ENCODE measurements at regions not wholly inside any gene's neighbourhood (a gene's known extent, or its start where the extent isn't known, plus 50 kb on each side); places are given as distances from the start of the nearest gene placed in this dataset.
"Not testable (repeated sequence)": the region's sequence is repeated elsewhere in the genome, so short reads cannot be mapped to it uniquely, and the experiment has no call there.

DNA sequence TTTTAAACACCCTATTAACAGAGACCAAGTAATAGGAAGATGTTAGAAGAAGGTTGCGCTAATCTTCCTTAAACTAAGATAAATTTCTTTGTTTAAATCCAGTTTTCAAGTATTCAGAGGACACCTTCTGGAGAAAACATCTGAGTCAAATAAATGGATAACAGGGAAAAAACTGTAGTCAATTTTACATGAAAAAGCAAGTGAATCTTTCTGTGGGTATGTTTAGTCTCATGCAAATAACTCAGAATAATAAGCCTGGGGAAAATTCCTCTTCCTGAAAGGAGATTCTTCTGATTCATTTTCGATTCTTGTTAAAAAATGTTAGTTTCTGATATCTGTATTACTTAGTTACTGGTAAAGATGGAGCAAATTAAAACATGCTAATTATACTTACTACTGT, 145.5 kb downstream of the CTH start:
- peaks cover 17% of the 10 kb centered on the region for H3K4me1 ChIP-seq (ENCODE audit: control insufficient read depth, insufficient read depth, low read length)
- H3K4me3 ChIP-seq (ENCODE audit: low read depth, low read length) = 0 out of 2 replicates have a peak overlapping the region, but pooled peaks have one; percentile 12
- H3K9ac ChIP-seq (ENCODE audit: low read depth, low read length) = no peak overlapping the region
- no peaks in the 10 kb centered on the region for H3K9me3 ChIP-seq (ENCODE audit: control insufficient read depth, insufficient read depth, low read length)
- peak overlapping the region; percentile 37 for H3K27ac ChIP-seq (ENCODE audit: low read depth, low read length)
- no peaks in the 10 kb centered on the region for H3K27me3 ChIP-seq (ENCODE audit: control insufficient read depth, insufficient read depth, low read length)
- no peaks in the 10 kb centered on the region for H3K36me3 ChIP-seq (ENCODE audit: control insufficient read depth, insufficient read depth, low read length)

- Histone ChIP-seq H3K4me3 (ENCODE audit: low read depth, low read length) (no peak overlapping the region), H3K36me3 (ENCODE audit: control insufficient read depth, insufficient read depth, low read length) (no peaks in the 10 kb centered on the region), H3K27me3 (ENCODE audit: control insufficient read depth, insufficient read depth, low read length) (no peaks in the 10 kb centered on the region), H3K4me1 (ENCODE audit: control insufficient read depth, insufficient read depth, low read length) (no peaks in the 10 kb centered on the region), H3K27ac (ENCODE audit: low read depth, low read length) (no peak overlapping the region), H3K9ac (ENCODE audit: low read depth, low read length) (no peak overlapping the region), H3K9me3 (ENCODE audit: control insufficient read depth, insufficient read depth, low read length) (no peaks in the 10 kb centered on the region)
These were observed 156.1 kb downstream of the CTH start for GRCh38 chr1:70567167-70567566.

- Histone ChIP-seq H3K4me1 (ENCODE audit: control insufficient read depth, insufficient read depth, low read length) (no peaks in the 10 kb centered on the region), H3K27me3 (ENCODE audit: control insufficient read depth, insufficient read depth, low read length) (no peaks in the 10 kb centered on the region), H3K9ac (ENCODE audit: low read depth, low read length) (no peak overlapping the region), H3K4me3 (ENCODE audit: low read depth, low read length) (no peak overlapping the region), H3K36me3 (ENCODE audit: control insufficient read depth, insufficient read depth, low read length) (no peaks in the 10 kb centered on the region), H3K9me3 (ENCODE audit: control insufficient read depth, insufficient read depth, low read length) (no peaks in the 10 kb centered on the region), H3K27ac (ENCODE audit: low read depth, low read length) (no peak overlapping the region)
These were observed 160.1 kb downstream of the CTH start for GRCh38 chr1:70571191-70571590.

DNA sequence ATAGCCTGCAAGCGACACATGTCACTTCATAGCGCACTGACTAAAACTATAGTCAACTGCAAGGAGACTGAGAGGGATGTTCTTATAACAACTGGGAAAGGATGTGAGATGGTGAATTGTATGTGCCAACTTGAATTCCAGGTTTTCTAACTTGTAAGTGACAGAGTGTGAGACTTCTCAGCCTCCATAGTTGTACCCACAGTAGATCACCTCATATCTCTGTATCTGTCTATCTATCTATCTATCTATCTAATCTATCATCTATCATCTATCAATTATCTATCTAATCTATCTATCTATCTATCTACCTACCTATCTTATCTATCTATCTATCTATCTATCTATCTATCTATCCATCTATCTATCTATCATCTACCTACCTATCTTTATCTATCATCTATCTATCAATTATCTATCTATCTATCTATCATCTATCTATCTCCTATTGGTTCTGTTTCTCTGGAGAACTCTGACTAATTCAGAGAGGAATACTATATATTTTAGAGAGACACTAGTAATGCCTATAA, 162.3 kb downstream of the CTH start:
- no peaks in the 10 kb centered on the region for H3K4me1 ChIP-seq (ENCODE audit: control insufficient read depth, insufficient read depth, low read length)
- H3K9ac ChIP-seq (ENCODE audit: low read depth, low read length) = no peak overlapping the region
- no peaks in the 10 kb centered on the region for H3K9me3 ChIP-seq (ENCODE audit: control insufficient read depth, insufficient read depth, low read length)
- no peaks in the 10 kb centered on the region for H3K36me3 ChIP-seq (ENCODE audit: control insufficient read depth, insufficient read depth, low read length)
- H3K27ac ChIP-seq (ENCODE audit: low read depth, low read length) = no peak overlapping the region
- no peak overlapping the region for H3K4me3 ChIP-seq (ENCODE audit: low read depth, low read length)
- no peaks in the 10 kb centered on the region for H3K27me3 ChIP-seq (ENCODE audit: control insufficient read depth, insufficient read depth, low read length)

DNA sequence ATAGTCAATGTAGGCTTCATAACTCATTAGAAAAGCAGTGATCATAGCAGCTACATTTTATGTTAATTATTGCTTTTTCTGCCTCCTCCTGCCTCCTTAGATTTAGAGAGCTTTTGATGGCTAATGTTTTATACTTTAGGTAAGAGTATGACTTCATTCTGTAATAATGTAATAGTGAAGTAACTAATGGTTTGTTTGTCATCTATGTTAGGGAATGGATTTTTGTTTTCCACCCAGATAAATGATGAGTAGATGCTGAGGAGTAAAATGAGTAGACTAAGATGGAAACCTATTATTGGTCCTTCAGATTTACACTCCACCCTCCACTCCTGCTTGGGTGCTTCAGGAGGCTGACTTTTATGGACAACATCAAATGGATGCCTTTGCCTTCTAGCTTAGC, 170.6 kb downstream of the CTH start:
- Histone ChIP-seq H3K9me3 (ENCODE audit: control insufficient read depth, insufficient read depth, low read length) (no peaks in the 10 kb centered on the region), H3K27ac (ENCODE audit: low read depth, low read length) (no peak overlapping the region), H3K9ac (ENCODE audit: low read depth, low read length) (no peak overlapping the region), H3K4me3 (ENCODE audit: low read depth, low read length) (no peak overlapping the region), H3K4me1 (ENCODE audit: control insufficient read depth, insufficient read depth, low read length) (peaks cover 13% of the 10 kb centered on the region), H3K36me3 (ENCODE audit: control insufficient read depth, insufficient read depth, low read length) (no peaks in the 10 kb centered on the region), H3K27me3 (ENCODE audit: control insufficient read depth, insufficient read depth, low read length) (no peaks in the 10 kb centered on the region)

DNA sequence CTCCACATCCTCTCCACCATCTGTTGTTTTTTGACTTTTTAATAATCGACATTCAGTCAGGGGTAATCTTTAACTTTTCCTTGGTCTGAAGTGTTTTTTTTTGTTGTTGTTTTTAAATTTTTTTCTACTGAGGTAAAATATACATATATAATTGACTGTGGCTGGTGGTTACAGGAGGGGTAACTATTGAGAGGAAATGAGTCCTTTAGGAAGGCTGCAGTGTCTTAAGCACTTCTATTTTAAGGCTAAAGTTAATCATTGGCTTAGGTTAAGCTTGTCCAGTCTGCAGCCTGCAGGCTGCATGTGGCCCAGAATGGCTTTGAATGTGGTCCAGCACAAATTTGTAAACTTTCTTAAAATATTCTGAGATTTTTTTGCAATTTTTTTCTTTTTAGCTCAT, 172.5 kb downstream of the CTH start:
- Histone ChIP-seq H3K4me3 (ENCODE audit: low read depth, low read length) (no peak overlapping the region), H3K27me3 (ENCODE audit: control insufficient read depth, insufficient read depth, low read length) (no peaks in the 10 kb centered on the region), H3K9me3 (ENCODE audit: control insufficient read depth, insufficient read depth, low read length) (no peaks in the 10 kb centered on the region), H3K9ac (ENCODE audit: low read depth, low read length) (no peak overlapping the region), H3K27ac (ENCODE audit: low read depth, low read length) (no peak overlapping the region), H3K36me3 (ENCODE audit: control insufficient read depth, insufficient read depth, low read length) (no peaks in the 10 kb centered on the region), H3K4me1 (ENCODE audit: control insufficient read depth, insufficient read depth, low read length) (peaks cover 29% of the 10 kb centered on the region)

GRCh38 chr1:70586046-70586445, 175.0 kb downstream of the CTH start:
- no peaks in the 10 kb centered on the region for H3K36me3 ChIP-seq (ENCODE audit: control insufficient read depth, insufficient read depth, low read length)
- no peaks in the 10 kb centered on the region for H3K27me3 ChIP-seq (ENCODE audit: control insufficient read depth, insufficient read depth, low read length)
- H3K4me3 ChIP-seq (ENCODE audit: low read depth, low read length) = no peak overlapping the region
- H3K9me3 ChIP-seq (ENCODE audit: control insufficient read depth, insufficient read depth, low read length) = no peaks in the 10 kb centered on the region
- H3K9ac ChIP-seq (ENCODE audit: low read depth, low read length) = no peak overlapping the region
- H3K27ac ChIP-seq (ENCODE audit: low read depth, low read length) = peak overlapping the region; percentile 42
- H3K4me1 ChIP-seq (ENCODE audit: control insufficient read depth, insufficient read depth, low read length) = peaks cover 29% of the 10 kb centered on the region

GRCh38 chr1:70587872-70588366, 176.9 kb downstream of the CTH start:
- H3K27ac ChIP-seq (ENCODE audit: low read depth, low read length) = peak overlapping the region; percentile 51
- H3K4me1 ChIP-seq (ENCODE audit: control insufficient read depth, insufficient read depth, low read length) = peaks cover 29% of the 10 kb centered on the region
- H3K36me3 ChIP-seq (ENCODE audit: control insufficient read depth, insufficient read depth, low read length) = no peaks in the 10 kb centered on the region
- no peaks in the 10 kb centered on the region for H3K9me3 ChIP-seq (ENCODE audit: control insufficient read depth, insufficient read depth, low read length)
- H3K9ac ChIP-seq (ENCODE audit: low read depth, low read length) = no peak overlapping the region
- H3K27me3 ChIP-seq (ENCODE audit: control insufficient read depth, insufficient read depth, low read length) = no peaks in the 10 kb centered on the region
- H3K4me3 ChIP-seq (ENCODE audit: low read depth, low read length) = no peak overlapping the region

DNA sequence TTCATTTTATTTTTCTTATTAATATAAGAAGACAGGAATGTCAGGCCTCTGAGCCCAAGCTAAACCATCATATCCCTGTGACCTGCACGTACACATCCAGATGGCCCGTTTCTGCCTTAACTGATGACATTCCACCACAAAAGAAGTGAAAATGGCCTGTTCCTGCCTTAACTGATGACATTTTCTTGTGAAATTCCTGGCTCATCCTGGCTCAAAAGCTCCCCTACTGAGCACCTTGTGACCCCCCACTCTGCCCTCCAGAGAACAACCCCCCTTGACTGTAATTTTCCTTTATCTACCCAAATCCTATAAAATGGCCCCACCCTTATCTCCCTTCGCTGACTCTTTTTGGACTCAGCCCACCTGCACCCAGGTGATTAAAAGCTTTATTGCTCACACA, 182.5 kb downstream of the CTH start:
- not testable (repeated sequence) for H3K4me3 ChIP-seq (ENCODE audit: low read depth, low read length); H3K27ac ChIP-seq (ENCODE audit: low read depth, low read length); H3K27me3 ChIP-seq (ENCODE audit: control insufficient read depth, insufficient read depth, low read length); H3K4me1 ChIP-seq (ENCODE audit: control insufficient read depth, insufficient read depth, low read length); H3K9ac ChIP-seq (ENCODE audit: low read depth, low read length); H3K36me3 ChIP-seq (ENCODE audit: control insufficient read depth, insufficient read depth, low read length); H3K9me3 ChIP-seq (ENCODE audit: control insufficient read depth, insufficient read depth, low read length)

DNA sequence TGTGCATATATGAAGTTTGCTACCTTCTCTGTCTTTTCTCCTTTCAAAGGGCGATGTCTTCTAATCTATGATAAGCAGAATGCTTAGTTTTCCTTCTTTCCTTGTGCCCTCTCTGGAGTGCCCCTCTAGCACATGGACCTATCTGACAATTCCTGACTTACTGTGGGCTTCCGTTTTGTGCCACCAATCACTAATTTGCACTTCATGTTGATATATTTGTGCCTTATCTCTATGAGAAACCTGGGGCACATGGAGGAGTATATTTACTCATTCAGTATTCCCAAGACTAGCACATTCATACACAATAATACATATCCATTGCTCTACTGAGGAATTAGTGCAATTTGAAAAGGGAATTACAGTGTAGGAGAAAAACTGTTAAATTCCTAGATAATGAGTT, 197.7 kb downstream of the CTH start:
- Histone ChIP-seq H3K36me3 (ENCODE audit: control insufficient read depth, insufficient read depth, low read length) (no peaks in the 10 kb centered on the region), H3K9ac (ENCODE audit: low read depth, low read length) (no peak overlapping the region), H3K4me3 (ENCODE audit: low read depth, low read length) (no peak overlapping the region), H3K4me1 (ENCODE audit: control insufficient read depth, insufficient read depth, low read length) (0 out of 2 replicates have a peak, but pooled peaks cover 4% of the 10 kb centered on the region), H3K27me3 (ENCODE audit: control insufficient read depth, insufficient read depth, low read length) (no peaks in the 10 kb centered on the region), H3K9me3 (ENCODE audit: control insufficient read depth, insufficient read depth, low read length) (no peaks in the 10 kb centered on the region), H3K27ac (ENCODE audit: low read depth, low read length) (no peak overlapping the region)

GRCh38 chr1:70610164-70610563, 199.1 kb downstream of the CTH start:
- not testable (repeated sequence) for H3K36me3 ChIP-seq (ENCODE audit: control insufficient read depth, insufficient read depth, low read length); H3K9ac ChIP-seq (ENCODE audit: low read depth, low read length); H3K4me3 ChIP-seq (ENCODE audit: low read depth, low read length); H3K27me3 ChIP-seq (ENCODE audit: control insufficient read depth, insufficient read depth, low read length); H3K9me3 ChIP-seq (ENCODE audit: control insufficient read depth, insufficient read depth, low read length); H3K27ac ChIP-seq (ENCODE audit: low read depth, low read length); H3K4me1 ChIP-seq (ENCODE audit: control insufficient read depth, insufficient read depth, low read length)

- Histone ChIP-seq H3K9me3 (ENCODE audit: control insufficient read depth, insufficient read depth, low read length) (no peaks in the 10 kb centered on the region), H3K4me3 (ENCODE audit: low read depth, low read length) (no peak overlapping the region), H3K27me3 (ENCODE audit: control insufficient read depth, insufficient read depth, low read length) (no peaks in the 10 kb centered on the region), H3K27ac (ENCODE audit: low read depth, low read length) (no peak overlapping the region), H3K9ac (ENCODE audit: low read depth, low read length) (no peak overlapping the region), H3K36me3 (ENCODE audit: control insufficient read depth, insufficient read depth, low read length) (no peaks in the 10 kb centered on the region), H3K4me1 (ENCODE audit: control insufficient read depth, insufficient read depth, low read length) (no peaks in the 10 kb centered on the region)
These were observed 205.9 kb downstream of the CTH start for GRCh38 chr1:70616946-70617345.
